CD4-positive, alpha-beta memory T cell (primary cell): ENCODE measurements at regions not wholly inside any gene's neighbourhood (a gene's known extent, or its start where the extent isn't known, plus 50 kb on each side); places are given as distances from the start of the nearest gene placed in this dataset.

ENCODE experiments used
- CTCF ChIA-PET: fragments of 350-600 bp; sonication (Branson Sonifier 250); formaldehyde crosslinking; loops from one replicate; lab custom pipeline; 2021; ENCODE audit warnings: inconsistent platforms; ENCODE audit not compliant: partially characterized antibody; lab: Charles Lee
- POLR2A ChIA-PET: fragments of 350-600 bp; sonication (Branson Sonifier 250); formaldehyde crosslinking; loops from one replicate; lab custom pipeline; 2021; ENCODE audit not compliant: partially characterized antibody; lab: Charles Lee
- DNase-seq, 5 donors: peaks; one replicate each; pipeline versions ENCODE4 v3.0.0 to v3.0.0-alpha.2; 2020 to 2022; ENCODE audit warnings: mixed read lengths in 1 of 5
- H3K27ac ChIP-seq: one replicate; pipeline ENCODE4 v1.7.0; 2013; ENCODE audit warnings: low read depth, low read length
- H3K27me3 ChIP-seq: 2 replicates; pipeline ENCODE4 v1.7.0; 2013; ENCODE audit warnings: mild to moderate bottlenecking, low read length, moderate library complexity; ENCODE audit not compliant: insufficient read depth
- H3K36me3 ChIP-seq: 2 replicates; pipeline ENCODE4 v1.7.0; 2013; ENCODE audit warnings: mild to moderate bottlenecking, low read length, moderate library complexity; ENCODE audit not compliant: insufficient read depth
- H3K4me1 ChIP-seq: 2 replicates; pipeline ENCODE4 v1.7.0; 2013; ENCODE audit warnings: mild to moderate bottlenecking, low read length, moderate library complexity; ENCODE audit not compliant: insufficient read depth
- H3K4me3 ChIP-seq, 2 donors: one replicate each; pipeline ENCODE4 v1.7.0; 2013; ENCODE audit warnings: low read length in 2 of 2, mild to moderate bottlenecking in 1 of 2
- H3K9me3 ChIP-seq, 2 donors: one replicate each; pipeline ENCODE4 v1.7.0; 2013; ENCODE audit warnings: low read length in 2 of 2, control low read depth in 1 of 2; ENCODE audit not compliant: control insufficient read depth in 1 of 2
- H3K27ac Mint-ChIP-seq, 7 donors: one replicate each; pipeline ENCODE4 v1.8.0; 2020 to 2021; ENCODE audit warnings: mixed read lengths in 7 of 7, mild to moderate bottlenecking in 6 of 7, inconsistent platforms in 3 of 7, moderate library complexity in 3 of 7
- H3K27me3 Mint-ChIP-seq, 2 donors: one replicate each; pipeline ENCODE4 v1.8.0; 2020 to 2021; ENCODE audit warnings: mixed read lengths in 2 of 2
- H3K36me3 Mint-ChIP-seq, 2 donors: one replicate each; pipeline ENCODE4 v1.8.0; 2020 to 2021; ENCODE audit warnings: mixed read lengths in 2 of 2, inconsistent platforms in 1 of 2, mild to moderate bottlenecking in 1 of 2
- H3K4me1 Mint-ChIP-seq, 4 donors: one replicate each; pipeline ENCODE4 v1.8.0; 2020 to 2021; ENCODE audit warnings: mixed read lengths in 4 of 4, mild to moderate bottlenecking in 1 of 4
- H3K4me3 Mint-ChIP-seq, 8 donors: one replicate each; pipeline ENCODE4 v1.8.0; 2020 to 2021; ENCODE audit warnings: mixed read lengths in 8 of 8, mild to moderate bottlenecking in 7 of 8, moderate library complexity in 6 of 8, inconsistent platforms in 3 of 8
- H3K9me3 Mint-ChIP-seq, 8 donors: one replicate each; pipeline ENCODE4 v1.8.0; 2020 to 2021; ENCODE audit warnings: mixed read lengths in 8 of 8, mild to moderate bottlenecking in 5 of 8, inconsistent platforms in 3 of 8, moderate library complexity in 1 of 8
- intact Hi-C: fragments of 100-400 bp; cut with micrococcal nuclease; formaldehyde crosslinking; loops from one replicate; pipeline ENCODE4 v1.15.1; 2023

GRCh38 chr18:53819671-53820070 is 404.8 kb downstream of the MBD2 start:
- peak overlapping the region in 1 of 8 donors; percentile 38 for H3K4me3 Mint-ChIP-seq

GRCh38 chr18:53819174-53819573 is 405.3 kb downstream of the MBD2 start:
- no peak for DNase-seq

More at GRCh38 chr18:53819671-53820070, 404.8 kb downstream of the MBD2 start:
- no peak overlapping the region for H3K4me3 ChIP-seq
- H3K9me3 Mint-ChIP-seq, result peaks cover 0 to 26% (median 15%) of the 10 kb centered on the region in 8 donors
- no peaks in the 10 kb centered on the region for H3K36me3 Mint-ChIP-seq
- no peak overlapping the region for H3K27ac ChIP-seq
- ChIA-PET CTCF (no interaction called here), POLR2A (no interaction called here)
- H3K4me1 ChIP-seq, result no peaks in the 10 kb centered on the region
- DNase-seq, result no peak
- intact Hi-C loops, result no loop called here
- H3K27ac Mint-ChIP-seq, result peak overlapping the region in 1 of 7 donors; percentile 89
- H3K27me3 ChIP-seq, result no peaks in the 10 kb centered on the region
- no peaks in the 10 kb centered on the region for H3K36me3 ChIP-seq
- H3K9me3 ChIP-seq, result no peaks in the 10 kb centered on the region
- peaks cover 0 to 2% of the 10 kb centered on the region in 2 donors for H3K27me3 Mint-ChIP-seq
- H3K4me1 Mint-ChIP-seq, result no peaks in the 10 kb centered on the region

GRCh38 chr18:53817976-53818950 is 406.2 kb downstream of the MBD2 start:
- no peaks in the 10 kb centered on the region for H3K36me3 Mint-ChIP-seq
- H3K27me3 Mint-ChIP-seq, result peaks cover 0 to 2% of the 10 kb centered on the region in 2 donors
- ChIA-PET CTCF (no interaction called here), POLR2A (no interaction called here)
- peaks cover 0 to 24% (median 11%) of the 10 kb centered on the region in 8 donors for H3K9me3 Mint-ChIP-seq
- Histone ChIP-seq H3K4me3 (no peak overlapping the region), H3K36me3 (no peaks in the 10 kb centered on the region), H3K27ac (no peak overlapping the region), H3K4me1 (no peaks in the 10 kb centered on the region), H3K27me3 (no peaks in the 10 kb centered on the region), H3K9me3 (no peaks in the 10 kb centered on the region)
- no peak for DNase-seq
- intact Hi-C loops, result no loop called here
- H3K4me3 Mint-ChIP-seq, result no peak overlapping the region
- H3K27ac Mint-ChIP-seq, result no peak overlapping the region
- H3K4me1 Mint-ChIP-seq, result no peaks in the 10 kb centered on the region

More at GRCh38 chr18:53819174-53819573, 405.3 kb downstream of the MBD2 start:
- H3K4me3 ChIP-seq, result no peak overlapping the region
- CTCF ChIA-PET, result no interaction called here
- H3K27me3 ChIP-seq, result no peaks in the 10 kb centered on the region
- POLR2A ChIA-PET, result no interaction called here
- no peaks in the 10 kb centered on the region for H3K36me3 Mint-ChIP-seq
- peaks cover 0 to 26% (median 15%) of the 10 kb centered on the region in 8 donors for H3K9me3 Mint-ChIP-seq
- intact Hi-C loops, result no loop called here
- H3K9me3 ChIP-seq, result no peaks in the 10 kb centered on the region
- H3K27ac Mint-ChIP-seq, result peak overlapping the region in 1 of 7 donors; percentile 89
- no peaks in the 10 kb centered on the region for H3K4me1 ChIP-seq
- H3K4me3 Mint-ChIP-seq, result peak overlapping the region in 1 of 8 donors; percentile 38
- no peaks in the 10 kb centered on the region for H3K36me3 ChIP-seq
- no peaks in the 10 kb centered on the region for H3K4me1 Mint-ChIP-seq
- no peak overlapping the region for H3K27ac ChIP-seq
- H3K27me3 Mint-ChIP-seq, result peaks cover 0 to 2% of the 10 kb centered on the region in 2 donors

- intact Hi-C loops, result no loop called here
- H3K4me3 Mint-ChIP-seq, result no peak overlapping the region
- ChIA-PET CTCF (no interaction called here), POLR2A (no interaction called here)
- H3K27me3 Mint-ChIP-seq, result no peaks in the 10 kb centered on the region
- H3K9me3 ChIP-seq, result no peaks in the 10 kb centered on the region
- H3K36me3 Mint-ChIP-seq, result no peaks in the 10 kb centered on the region
- H3K4me3 ChIP-seq, result no peak overlapping the region
- H3K27ac Mint-ChIP-seq, result no peak overlapping the region
- no peak overlapping the region for H3K27ac ChIP-seq
- no peak for DNase-seq
- no peaks in the 10 kb centered on the region for H3K36me3 ChIP-seq
- H3K4me1 Mint-ChIP-seq, result no peaks in the 10 kb centered on the region
- peaks cover 0 to 32% (median 11%) of the 10 kb centered on the region in 8 donors for H3K9me3 Mint-ChIP-seq
- no peaks in the 10 kb centered on the region for H3K4me1 ChIP-seq
- H3K27me3 ChIP-seq, result no peaks in the 10 kb centered on the region
Measured at GRCh38 chr18:53800171-53800570, 424.3 kb downstream of the MBD2 start.

GRCh38 chr18:53799134-53799533 is 425.3 kb downstream of the MBD2 start:
- H3K27ac Mint-ChIP-seq, result no peak overlapping the region
- no peaks in the 10 kb centered on the region for H3K9me3 ChIP-seq
- H3K4me3 Mint-ChIP-seq, result no peak overlapping the region
- intact Hi-C loops, result no loop called here
- ChIA-PET CTCF (no interaction called here), POLR2A (no interaction called here)
- H3K27ac ChIP-seq, result no peak overlapping the region
- no peaks in the 10 kb centered on the region for H3K36me3 Mint-ChIP-seq
- H3K4me1 Mint-ChIP-seq, result no peaks in the 10 kb centered on the region
- H3K4me3 ChIP-seq, result no peak overlapping the region
- no peak for DNase-seq
- peaks cover 0 to 25% (median 8%) of the 10 kb centered on the region in 8 donors for H3K9me3 Mint-ChIP-seq
- H3K36me3 ChIP-seq, result no peaks in the 10 kb centered on the region
- no peaks in the 10 kb centered on the region for H3K4me1 ChIP-seq
- H3K27me3 ChIP-seq, result no peaks in the 10 kb centered on the region
- H3K27me3 Mint-ChIP-seq, result no peaks in the 10 kb centered on the region

GRCh38 chr18:53798516-53798915 is 426.0 kb downstream of the MBD2 start:
- H3K27me3 Mint-ChIP-seq, result no peaks in the 10 kb centered on the region
- no peaks in the 10 kb centered on the region for H3K36me3 ChIP-seq
- POLR2A ChIA-PET, result no interaction called here

GRCh38 chr18:53797998-53798495 is 426.4 kb downstream of the MBD2 start:
- no peaks in the 10 kb centered on the region for H3K27me3 ChIP-seq
- DNase-seq, result no peak
- intact Hi-C loops, result no loop called here
- no peak overlapping the region for H3K4me3 Mint-ChIP-seq
- no peaks in the 10 kb centered on the region for H3K4me1 ChIP-seq
- no peak overlapping the region for H3K27ac ChIP-seq
- no peaks in the 10 kb centered on the region for H3K4me1 Mint-ChIP-seq
- H3K9me3 Mint-ChIP-seq, result peaks cover 0 to 29% (median 5%) of the 10 kb centered on the region in 8 donors
- CTCF ChIA-PET, result no interaction called here
- POLR2A ChIA-PET, result no interaction called here
- H3K4me3 ChIP-seq, result no peak overlapping the region
- H3K36me3 ChIP-seq, result no peaks in the 10 kb centered on the region
- no peaks in the 10 kb centered on the region for H3K36me3 Mint-ChIP-seq
- H3K27ac Mint-ChIP-seq, result no peak overlapping the region
- no peaks in the 10 kb centered on the region for H3K27me3 Mint-ChIP-seq
- no peaks in the 10 kb centered on the region for H3K9me3 ChIP-seq

More at GRCh38 chr18:53798516-53798915, 426.0 kb downstream of the MBD2 start:
- Mint-ChIP-seq H3K27ac (no peak overlapping the region), H3K4me3 (no peak overlapping the region), H3K36me3 (no peaks in the 10 kb centered on the region), H3K4me1 (no peaks in the 10 kb centered on the region), H3K9me3 (peaks cover 0 to 25% (median 6%) of the 10 kb centered on the region in 8 donors)
- no peaks in the 10 kb centered on the region for H3K27me3 ChIP-seq
- no peak for DNase-seq
- CTCF ChIA-PET, result no interaction called here
- no peaks in the 10 kb centered on the region for H3K9me3 ChIP-seq
- no peaks in the 10 kb centered on the region for H3K4me1 ChIP-seq
- H3K27ac ChIP-seq, result no peak overlapping the region
- intact Hi-C loops, result no loop called here
- H3K4me3 ChIP-seq, result no peak overlapping the region
